CD14-positive monocyte (primary cell): ENCODE measurements at regions not wholly inside any gene's neighbourhood (a gene's known extent, or its start where the extent isn't known, plus 50 kb on each side); places are given as distances from the start of the nearest gene placed in this dataset.

Source experiments
- DNase-seq, 3 donors: peaks; one replicate each; pipeline ENCODE4 v3.0.0-alpha.2; 2011 to 2022
- H2AFZ ChIP-seq: 2 replicates; pipeline ENCODE4 v1.6.0; 2012; ENCODE audit warnings: mild to moderate bottlenecking, low read depth, low read length, inconsistent platforms; ENCODE audit not compliant: insufficient read depth, poor library complexity, severe bottlenecking
- H3K27ac ChIP-seq, 2 donors: 1 replicate in 1 of 2; 2 replicates in 1 of 2; pipeline ENCODE4 v1.5.1; 2012 to 2013; ENCODE audit warnings: low read length in 2 of 2, control low read depth in 1 of 2, inconsistent platforms in 1 of 2, low read depth in 1 of 2, mild to moderate bottlenecking in 1 of 2
- H3K27me3 ChIP-seq, 2 donors: one replicate each; pipeline versions ENCODE4 v1.6.0 to v1.6.1; 2011 to 2013; ENCODE audit warnings: low read length in 2 of 2; ENCODE audit not compliant: control insufficient read depth in 2 of 2, insufficient read depth in 2 of 2
- H3K36me3 ChIP-seq, 2 donors: replicated peaks in 1 of 2; 1 replicate in 1 of 2; 2 replicates in 1 of 2; pipeline versions ENCODE4 v1.5.1 to v1.6.1; 2012 to 2013; ENCODE audit warnings: low read length in 2 of 2, control low read depth in 1 of 2, inconsistent platforms in 1 of 2, mild to moderate bottlenecking in 1 of 2; ENCODE audit not compliant: insufficient read depth in 2 of 2, control insufficient read depth in 1 of 2
- H3K4me1 ChIP-seq, 2 donors: 1 replicate in 1 of 2; 2 replicates in 1 of 2; pipeline versions ENCODE4 v1.5.1 to v1.6.1; 2012 to 2013; ENCODE audit warnings: low read length in 2 of 2, control low read depth in 1 of 2, inconsistent platforms in 1 of 2, mild to moderate bottlenecking in 1 of 2, moderate library complexity in 1 of 2; ENCODE audit not compliant: insufficient read depth in 2 of 2, control insufficient read depth in 1 of 2
- H3K4me2 ChIP-seq: replicated peaks from 2 replicates; pipeline ENCODE3; 2012; ENCODE audit warnings: low read length, moderate library complexity, mild to moderate bottlenecking; ENCODE audit not compliant: poor library complexity, severe bottlenecking; ENCODE audit errors: extremely low read depth
- H3K4me3 ChIP-seq, 3 experiments: fragments of 200-600 bp in 1 of 3; sonication (generic) in 1 of 3; replicated peaks in 1 of 3; 1 replicate in 2 of 3; 2 replicates in 1 of 3; pipeline ENCODE4 v1.5.1; 2011 to 2013; ENCODE audit warnings: low read length in 3 of 3, mild to moderate bottlenecking in 3 of 3, control low read depth in 2 of 3, low read depth in 2 of 3, inconsistent platforms in 1 of 3, moderate library complexity in 1 of 3
- H3K79me2 ChIP-seq: 2 replicates; pipeline ENCODE4 v1.6.0; 2012; ENCODE audit warnings: mild to moderate bottlenecking, control low read depth, inconsistent platforms, low read length, moderate library complexity; ENCODE audit not compliant: insufficient read depth
- H3K9ac ChIP-seq: 2 replicates; pipeline ENCODE4 v1.6.0; 2017; ENCODE audit warnings: low read length, mild to moderate bottlenecking; ENCODE audit not compliant: insufficient read depth, poor library complexity, severe bottlenecking
- H3K9me3 ChIP-seq, 2 donors: replicated peaks in 1 of 2; 1 replicate in 1 of 2; 2 replicates in 1 of 2; pipeline versions ENCODE4 v1.5.1 to v1.6.1; 2012 to 2013; ENCODE audit warnings: low read length in 2 of 2, control low read depth in 1 of 2; ENCODE audit not compliant: control insufficient read depth in 1 of 2, insufficient read depth in 1 of 2
- H4K20me1 ChIP-seq: 2 replicates; pipeline ENCODE4 v1.6.0; 2012; ENCODE audit warnings: mild to moderate bottlenecking, low read length, control low read depth, moderate library complexity; ENCODE audit not compliant: insufficient read depth
- H3K27ac Mint-ChIP-seq, 7 donors: one replicate each; pipeline ENCODE4 v1.8.0; 2020; ENCODE audit warnings: mild to moderate bottlenecking in 7 of 7, mixed read lengths in 7 of 7, moderate library complexity in 6 of 7, inconsistent platforms in 2 of 7
- H3K27me3 Mint-ChIP-seq, 3 donors: one replicate each; pipeline ENCODE4 v1.8.0; 2021 to 2022; ENCODE audit warnings: low read depth in 3 of 3, mild to moderate bottlenecking in 3 of 3, mixed read lengths in 3 of 3, moderate library complexity in 3 of 3, inconsistent platforms in 1 of 3
- H3K36me3 Mint-ChIP-seq, 2 donors: one replicate each; pipeline ENCODE4 v1.8.0; 2020; ENCODE audit warnings: mixed read lengths in 2 of 2, inconsistent platforms in 1 of 2, mild to moderate bottlenecking in 1 of 2
- H3K4me1 Mint-ChIP-seq: one replicate; pipeline ENCODE4 v1.8.0; 2020; ENCODE audit warnings: mild to moderate bottlenecking, mixed read lengths
- H3K4me3 Mint-ChIP-seq, 2 donors: one replicate each; pipeline ENCODE4 v1.8.0; 2020; ENCODE audit warnings: mild to moderate bottlenecking in 2 of 2, mixed read lengths in 2 of 2, moderate library complexity in 1 of 2
- H3K9me3 Mint-ChIP-seq, 7 donors: one replicate each; pipeline ENCODE4 v1.8.0; 2020 to 2022; ENCODE audit warnings: mixed read lengths in 7 of 7, mild to moderate bottlenecking in 6 of 7, moderate library complexity in 6 of 7, inconsistent platforms in 2 of 7
- WGBS: methylation state at CpG from one replicate; pipeline ENCODE4 v1.1.5; 2013; ENCODE audit warnings: missing lambda C conversion rate; ENCODE audit not compliant: insufficient coverage; 5-methylcytosine and 5-hydroxymethylcytosine counted together
- intact Hi-C, 2 donors: fragments of 100-400 bp; cut with micrococcal nuclease; formaldehyde crosslinking; loops; one replicate each; pipeline versions ENCODE4 v1.15.0 to v1.15.1; 2023
- TF ChIP-seq, protein P1 (sequence below): fragments of 200-600 bp; IDR thresholded peaks from one replicate; pipeline ENCODE4 v1.8.0; 2022; ENCODE audit warnings: antibody characterized with exemption, mild to moderate bottlenecking

DNA sequence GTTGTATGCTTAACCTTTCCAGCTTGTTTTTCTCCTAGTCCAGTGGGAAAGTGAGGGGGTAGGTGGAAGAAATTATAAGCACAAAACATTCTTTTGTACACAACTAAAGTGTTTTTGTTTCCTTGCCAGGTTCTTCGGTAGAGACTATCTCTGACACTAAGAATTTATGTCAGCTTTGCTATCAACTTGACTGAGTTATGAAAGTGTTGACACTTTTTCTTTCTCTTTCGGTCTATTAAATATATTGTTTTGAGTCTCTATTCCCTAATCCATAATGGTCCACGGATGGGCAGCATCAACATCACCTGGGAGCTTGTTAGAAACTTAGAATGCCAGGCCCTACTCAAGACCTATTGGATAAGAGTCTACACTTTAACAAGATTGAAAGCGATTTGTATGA, 195.0 kb upstream of the ATP10B start:
- peaks cover 0 to 9% (median 0%) of the 10 kb centered on the region in 3 donors for H3K27me3 Mint-ChIP-seq
- Histone ChIP-seq H3K4me1 (no peaks in the 10 kb centered on the region), H3K27ac (no peak overlapping the region), H3K27me3 (no peaks in the 10 kb centered on the region), H3K4me3 (no peak overlapping the region), H2AFZ (no peak overlapping the region), H3K79me2 (no peaks in the 10 kb centered on the region), H3K36me3 (no peaks in the 10 kb centered on the region), H3K4me2 (no peak overlapping the region), H3K9ac (no peak overlapping the region), H4K20me1 (no peaks in the 10 kb centered on the region), H3K9me3 (no peaks in the 10 kb centered on the region)
- H3K9me3 Mint-ChIP-seq, result peaks cover 0 to 10% (median 2%) of the 10 kb centered on the region in 7 donors
- H3K4me1 Mint-ChIP-seq, result no peaks in the 10 kb centered on the region
- H3K27ac Mint-ChIP-seq, result no peak overlapping the region
- no peak overlapping the region for H3K4me3 Mint-ChIP-seq
- H3K36me3 Mint-ChIP-seq, result no peaks in the 10 kb centered on the region
- no CpG with 5 or more reads among the region's 4 CpGs for WGBS
- intact Hi-C loops, result no loop called here
- no peak for DNase-seq
- TF ChIP-seq, protein P1, sequence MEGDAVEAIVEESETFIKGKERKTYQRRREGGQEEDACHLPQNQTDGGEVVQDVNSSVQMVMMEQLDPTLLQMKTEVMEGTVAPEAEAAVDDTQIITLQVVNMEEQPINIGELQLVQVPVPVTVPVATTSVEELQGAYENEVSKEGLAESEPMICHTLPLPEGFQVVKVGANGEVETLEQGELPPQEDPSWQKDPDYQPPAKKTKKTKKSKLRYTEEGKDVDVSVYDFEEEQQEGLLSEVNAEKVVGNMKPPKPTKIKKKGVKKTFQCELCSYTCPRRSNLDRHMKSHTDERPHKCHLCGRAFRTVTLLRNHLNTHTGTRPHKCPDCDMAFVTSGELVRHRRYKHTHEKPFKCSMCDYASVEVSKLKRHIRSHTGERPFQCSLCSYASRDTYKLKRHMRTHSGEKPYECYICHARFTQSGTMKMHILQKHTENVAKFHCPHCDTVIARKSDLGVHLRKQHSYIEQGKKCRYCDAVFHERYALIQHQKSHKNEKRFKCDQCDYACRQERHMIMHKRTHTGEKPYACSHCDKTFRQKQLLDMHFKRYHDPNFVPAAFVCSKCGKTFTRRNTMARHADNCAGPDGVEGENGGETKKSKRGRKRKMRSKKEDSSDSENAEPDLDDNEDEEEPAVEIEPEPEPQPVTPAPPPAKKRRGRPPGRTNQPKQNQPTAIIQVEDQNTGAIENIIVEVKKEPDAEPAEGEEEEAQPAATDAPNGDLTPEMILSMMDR, result no peak

DNA sequence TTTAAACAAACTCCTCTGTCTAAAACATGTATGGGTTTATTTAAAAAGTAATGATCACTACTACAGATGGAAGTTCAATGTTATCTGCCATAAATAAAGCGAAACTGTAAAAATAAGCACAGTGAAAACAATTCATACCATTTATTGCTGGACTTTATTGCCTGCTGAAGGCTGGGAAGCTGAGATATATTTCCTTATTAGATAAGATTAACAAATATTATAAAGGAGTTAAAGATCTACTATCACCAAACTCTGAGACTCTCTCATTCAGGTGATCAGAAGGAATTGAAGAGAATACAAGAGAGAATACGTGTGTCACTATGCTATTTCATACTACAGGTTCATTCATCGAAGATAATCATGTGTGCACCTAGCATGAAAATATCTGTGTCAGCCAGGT, 190.9 kb upstream of the ATP10B start:
- Histone ChIP-seq H3K36me3 (no peaks in the 10 kb centered on the region), H3K4me2 (no peak overlapping the region), H3K9me3 (no peaks in the 10 kb centered on the region), H3K79me2 (no peaks in the 10 kb centered on the region), H3K9ac (no peak overlapping the region), H3K4me3 (no peak overlapping the region), H3K27me3 (no peaks in the 10 kb centered on the region), H4K20me1 (no peaks in the 10 kb centered on the region), H2AFZ (no peak overlapping the region), H3K4me1 (no peaks in the 10 kb centered on the region), H3K27ac (no peak overlapping the region)
- TF ChIP-seq, protein P1, result no peak
- no peak for DNase-seq
- Mint-ChIP-seq H3K27me3 (peaks cover 0 to 4% (median 0%) of the 10 kb centered on the region in 3 donors), H3K27ac (no peak overlapping the region), H3K4me1 (no peaks in the 10 kb centered on the region), H3K4me3 (no peak overlapping the region), H3K9me3 (peaks cover 0 to 8% (median 4%) of the 10 kb centered on the region in 7 donors), H3K36me3 (no peaks in the 10 kb centered on the region)
- intact Hi-C loops, result no loop called here
- WGBS, result 86% methylated on average over 1 of the region's 3 CpGs
